ENCODE measurements at regions not wholly inside any gene's neighbourhood (a gene's known extent, or its start where the extent isn't known, plus 50 kb on each side); places are given as distances from the start of the nearest gene placed in this dataset.

GRCh38 chr4:15158406-15159091 is 156.3 kb downstream of the CPEB2 start:
- TF ChIP-seq CTCF (conservative IDR thresholded peaks at IDR 0.05; ENCODE audit: low read length) = no peak
- TF ChIP-seq EZH2phosphoT487 (IDR thresholded peaks at IDR 0.05; ENCODE audit: borderline replicate concordance) = no peak
